CD4-positive, alpha-beta T cell (primary cell): ENCODE measurements at regions not wholly inside any gene's neighbourhood (a gene's known extent, or its start where the extent isn't known, plus 50 kb on each side); places are given as distances from the start of the nearest gene placed in this dataset.

ENCODE experiments used
- ATAC-seq: fragments of 200-7000 bp; cut with Tn5 transposase; one replicate; pipeline ENCODE4 v1.10.0; 2022; ENCODE audit warnings: mild to moderate bottlenecking; ENCODE audit not compliant: poor library complexity
- CTCF ChIA-PET: fragments of 350-600 bp; sonication (Branson Sonifier 250); formaldehyde crosslinking; loops from one replicate; lab custom pipeline; 2021; ENCODE audit warnings: antibody characterized with exemption, inconsistent platforms; lab: Charles Lee
- POLR2A ChIA-PET: fragments of 350-600 bp; sonication (Branson Sonifier 250); formaldehyde crosslinking; loops from one replicate; lab custom pipeline; 2021; ENCODE audit warnings: antibody characterized with exemption, inconsistent platforms; lab: Charles Lee
- DNase-seq, 14 experiments: peaks; one replicate each; pipeline ENCODE4 v3.0.0-alpha.2; 2013 to 2020; ENCODE audit warnings: mixed read lengths in 2 of 14
- H3K27ac ChIP-seq, 2 donors: one replicate each; pipeline versions ENCODE4 v1.5.1 to v1.7.0; 2013; ENCODE audit warnings: low read length in 2 of 2, low read depth in 1 of 2, mild to moderate bottlenecking in 1 of 2
- H3K27me3 ChIP-seq, 2 experiments: 1 replicate in 1 of 2; 2 replicates in 1 of 2; pipeline versions ENCODE4 v1.6.1 to v1.7.0; 2013; ENCODE audit warnings: low read length in 2 of 2, control low read depth in 1 of 2, mild to moderate bottlenecking in 1 of 2, moderate library complexity in 1 of 2; ENCODE audit not compliant: insufficient read depth in 2 of 2, control insufficient read depth in 1 of 2
- H3K36me3 ChIP-seq: one replicate; pipeline ENCODE4 v1.6.1; 2013; ENCODE audit warnings: low read length, control low read depth; ENCODE audit not compliant: insufficient read depth
- H3K4me1 ChIP-seq: one replicate; pipeline ENCODE4 v1.6.1; 2013; ENCODE audit warnings: low read length, control low read depth; ENCODE audit not compliant: insufficient read depth
- H3K4me3 ChIP-seq: one replicate; pipeline ENCODE4 v1.5.1; 2013; ENCODE audit warnings: mild to moderate bottlenecking, low read length, moderate library complexity
- H3K9me3 ChIP-seq, 2 experiments: 1 replicate in 1 of 2; 2 replicates in 1 of 2; pipeline versions ENCODE4 v1.6.1 to v1.7.0; 2013; ENCODE audit warnings: low read length in 2 of 2, mild to moderate bottlenecking in 2 of 2, control low read depth in 1 of 2, moderate library complexity in 1 of 2; ENCODE audit not compliant: control insufficient read depth in 1 of 2, insufficient read depth in 1 of 2
- H3K27ac Mint-ChIP-seq: one replicate; pipeline ENCODE4 v1.8.0; 2020; ENCODE audit warnings: mixed read lengths
- H3K27me3 Mint-ChIP-seq: one replicate; pipeline ENCODE4 v1.8.0; 2021; ENCODE audit warnings: mixed read lengths
- H3K36me3 Mint-ChIP-seq: one replicate; pipeline ENCODE4 v1.8.0; 2021; ENCODE audit warnings: low read depth, mixed read lengths
- H3K4me1 Mint-ChIP-seq: one replicate; pipeline ENCODE4 v1.8.0; 2021; ENCODE audit warnings: low read depth, mixed read lengths
- H3K4me3 Mint-ChIP-seq: one replicate; pipeline ENCODE4 v1.8.0; 2020; ENCODE audit warnings: mild to moderate bottlenecking, mixed read lengths
- H3K9me3 Mint-ChIP-seq: one replicate; pipeline ENCODE4 v1.8.0; 2020; ENCODE audit warnings: mixed read lengths
- intact Hi-C, 2 experiments: fragments of 100-400 bp; cut with DNase I in 1 of 2; cut with micrococcal nuclease in 1 of 2; formaldehyde crosslinking; loops; one replicate each; pipeline versions ENCODE4 v1.15.1 to v1.9.0; 2023 to 2025; cut with DNase I, micrococcal nuclease
- TF ChIP-seq, protein P1 (sequence below): fragments of 200-600 bp; IDR thresholded peaks from one replicate; pipeline ENCODE4 v1.8.0; 2022; ENCODE audit warnings: antibody characterized with exemption, mild to moderate bottlenecking

- H3K4me3 ChIP-seq, result no peak overlapping the region
- ATAC-seq (no peak), DNase-seq (no peak)
- H3K36me3 Mint-ChIP-seq, result no peaks in the 10 kb centered on the region
- intact Hi-C loops, result no loop called here
- POLR2A ChIA-PET, result no interaction called here
- H3K36me3 ChIP-seq, result no peaks in the 10 kb centered on the region
- no peaks in the 10 kb centered on the region for H3K4me1 Mint-ChIP-seq
- H3K27ac ChIP-seq, result no peak overlapping the region
- H3K27me3 ChIP-seq, result no peaks in the 10 kb centered on the region
- no peaks in the 10 kb centered on the region for H3K4me1 ChIP-seq
- H3K9me3 Mint-ChIP-seq, result peaks cover 8% of the 10 kb centered on the region
- CTCF ChIA-PET, result no interaction called here
- peaks cover 0 to 4% of the 10 kb centered on the region in 2 experiments for H3K9me3 ChIP-seq
- TF ChIP-seq, protein P1, sequence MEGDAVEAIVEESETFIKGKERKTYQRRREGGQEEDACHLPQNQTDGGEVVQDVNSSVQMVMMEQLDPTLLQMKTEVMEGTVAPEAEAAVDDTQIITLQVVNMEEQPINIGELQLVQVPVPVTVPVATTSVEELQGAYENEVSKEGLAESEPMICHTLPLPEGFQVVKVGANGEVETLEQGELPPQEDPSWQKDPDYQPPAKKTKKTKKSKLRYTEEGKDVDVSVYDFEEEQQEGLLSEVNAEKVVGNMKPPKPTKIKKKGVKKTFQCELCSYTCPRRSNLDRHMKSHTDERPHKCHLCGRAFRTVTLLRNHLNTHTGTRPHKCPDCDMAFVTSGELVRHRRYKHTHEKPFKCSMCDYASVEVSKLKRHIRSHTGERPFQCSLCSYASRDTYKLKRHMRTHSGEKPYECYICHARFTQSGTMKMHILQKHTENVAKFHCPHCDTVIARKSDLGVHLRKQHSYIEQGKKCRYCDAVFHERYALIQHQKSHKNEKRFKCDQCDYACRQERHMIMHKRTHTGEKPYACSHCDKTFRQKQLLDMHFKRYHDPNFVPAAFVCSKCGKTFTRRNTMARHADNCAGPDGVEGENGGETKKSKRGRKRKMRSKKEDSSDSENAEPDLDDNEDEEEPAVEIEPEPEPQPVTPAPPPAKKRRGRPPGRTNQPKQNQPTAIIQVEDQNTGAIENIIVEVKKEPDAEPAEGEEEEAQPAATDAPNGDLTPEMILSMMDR, result no peak
- no peaks in the 10 kb centered on the region for H3K27me3 Mint-ChIP-seq
- no peak overlapping the region for H3K4me3 Mint-ChIP-seq
- H3K27ac Mint-ChIP-seq, result no peak overlapping the region
Measured at GRCh38 chr16:76204249-76204648, 73.0 kb upstream of the CNTNAP4 start.

GRCh38 chr16:76207270-76207669 lies 69.9 kb upstream of the CNTNAP4 start:
- no peak overlapping the region for H3K27ac Mint-ChIP-seq
- POLR2A ChIA-PET, result no interaction called here
- Histone ChIP-seq H3K36me3 (no peaks in the 10 kb centered on the region), H3K4me3 (no peak overlapping the region), H3K27ac (no peak overlapping the region), H3K27me3 (no peaks in the 10 kb centered on the region), H3K4me1 (no peaks in the 10 kb centered on the region), H3K9me3 (peaks cover 0 to 4% of the 10 kb centered on the region in 2 experiments)
- CTCF ChIA-PET, result no interaction called here
- no peak overlapping the region for H3K4me3 Mint-ChIP-seq
- intact Hi-C loops, result no loop called here
- H3K4me1 Mint-ChIP-seq, result no peaks in the 10 kb centered on the region
- TF ChIP-seq, protein P1, result no peak
- no peak for ATAC-seq
- DNase-seq, result no peak
- H3K9me3 Mint-ChIP-seq, result peaks cover 10% of the 10 kb centered on the region
- H3K27me3 Mint-ChIP-seq, result no peaks in the 10 kb centered on the region
- no peaks in the 10 kb centered on the region for H3K36me3 Mint-ChIP-seq

GRCh38 chr16:76210157-76210556 lies 67.0 kb upstream of the CNTNAP4 start:
- Mint-ChIP-seq H3K4me3 (no peak overlapping the region), H3K27me3 (no peaks in the 10 kb centered on the region), H3K9me3 (peaks cover 12% of the 10 kb centered on the region), H3K36me3 (no peaks in the 10 kb centered on the region), H3K27ac (no peak overlapping the region), H3K4me1 (no peaks in the 10 kb centered on the region)
- ChIA-PET CTCF (no interaction called here), POLR2A (no interaction called here)
- no peak for ATAC-seq
- H3K27me3 ChIP-seq, result no peaks in the 10 kb centered on the region
- peaks cover 0 to 4% of the 10 kb centered on the region in 2 experiments for H3K9me3 ChIP-seq
- TF ChIP-seq, protein P1, result no peak
- no peaks in the 10 kb centered on the region for H3K4me1 ChIP-seq
- no peaks in the 10 kb centered on the region for H3K36me3 ChIP-seq
- intact Hi-C loops, result no loop called here
- H3K27ac ChIP-seq, result no peak overlapping the region
- DNase-seq, result no peak
- no peak overlapping the region for H3K4me3 ChIP-seq
